Activated T-cell treated with anti-CD3 and anti-CD28 coated beads, Interleukin-2, amount 50 U/mL, for 4 hours (primary cell): ENCODE measurements at regions not wholly inside any gene's neighbourhood (a gene's known extent, or its start where the extent isn't known, plus 50 kb on each side); places are given as distances from the start of the nearest gene placed in this dataset.
"Not testable (repeated sequence)": the region's sequence is repeated elsewhere in the genome, so short reads cannot be mapped to it uniquely, and the experiment has no call there.

Experiments used
- ATAC-seq, 2 donors: fragments of 200-7000 bp; cut with Tn5 transposase; one replicate each; pipeline ENCODE4 v1.10.0; 2021
- DNase-seq: peaks from one replicate; pipeline ENCODE4 v3.0.0-alpha.2; 2020
- H3K27me3 Mint-ChIP-seq: one replicate; pipeline ENCODE4 v1.8.0; 2021; ENCODE audit warnings: low read depth, mixed read lengths
- H3K36me3 Mint-ChIP-seq: one replicate; pipeline ENCODE4 v1.8.0; 2022; ENCODE audit warnings: mixed read lengths; ENCODE audit not compliant: insufficient read depth
- H3K4me1 Mint-ChIP-seq: one replicate; pipeline ENCODE4 v1.8.0; 2021; ENCODE audit warnings: low read depth, mixed read lengths
- H3K4me3 Mint-ChIP-seq: one replicate; pipeline ENCODE4 v1.8.0; 2021; ENCODE audit warnings: mild to moderate bottlenecking, moderate library complexity, mixed read lengths
- H3K9me3 Mint-ChIP-seq: one replicate; pipeline ENCODE4 v1.8.0; 2021; ENCODE audit warnings: mixed read lengths

GRCh38 chr5:13227513-13227912 lies 717.0 kb downstream of the DNAH5 start:
- Mint-ChIP-seq H3K4me3 (no peak overlapping the region), H3K9me3 (peaks cover 11% of the 10 kb centered on the region)
- no peak for ATAC-seq

GRCh38 chr5:13218518-13218917 lies 726.0 kb downstream of the DNAH5 start:
- Mint-ChIP-seq H3K27me3 (no peaks in the 10 kb centered on the region), H3K36me3 (no peaks in the 10 kb centered on the region), H3K4me1 (no peaks in the 10 kb centered on the region), H3K4me3 (no peak overlapping the region), H3K9me3 (peaks cover 6% of the 10 kb centered on the region)
- ATAC-seq (no peak), DNase-seq (no peak)

More at GRCh38 chr5:13227513-13227912, 717.0 kb downstream of the DNAH5 start:
- no peaks in the 10 kb centered on the region for H3K36me3 Mint-ChIP-seq
- H3K4me1 Mint-ChIP-seq: no peaks in the 10 kb centered on the region
- no peaks in the 10 kb centered on the region for H3K27me3 Mint-ChIP-seq
- DNase-seq: no peak

- Mint-ChIP-seq H3K36me3 (no peaks in the 10 kb centered on the region), H3K4me3 (no peak overlapping the region), H3K9me3 (peaks cover 6% of the 10 kb centered on the region), H3K27me3 (no peaks in the 10 kb centered on the region), H3K4me1 (no peaks in the 10 kb centered on the region)
- no peak for ATAC-seq
- no peak for DNase-seq
Observed at GRCh38 chr5:13217636-13218035, 726.9 kb downstream of the DNAH5 start.

- Mint-ChIP-seq H3K27me3 (no peaks in the 10 kb centered on the region), H3K36me3 (no peaks in the 10 kb centered on the region), H3K9me3 (peaks cover 11% of the 10 kb centered on the region), H3K4me3 (no peak overlapping the region), H3K4me1 (no peaks in the 10 kb centered on the region)
- ATAC-seq (no peak), DNase-seq (no peak)
Observed at GRCh38 chr5:13215806-13216205, 728.7 kb downstream of the DNAH5 start.

GRCh38 chr5:13215370-13215769 lies 729.1 kb downstream of the DNAH5 start:
- Mint-ChIP-seq H3K27me3 (no peaks in the 10 kb centered on the region), H3K9me3 (peaks cover 11% of the 10 kb centered on the region), H3K36me3 (no peaks in the 10 kb centered on the region), H3K4me1 (no peaks in the 10 kb centered on the region), H3K4me3 (no peak overlapping the region)
- DNase-seq: no peak
- no peak for ATAC-seq

- H3K27me3 Mint-ChIP-seq: no peaks in the 10 kb centered on the region
- ATAC-seq (no peak), DNase-seq (no peak)
- H3K4me1 Mint-ChIP-seq: no peaks in the 10 kb centered on the region
- no peak overlapping the region for H3K4me3 Mint-ChIP-seq
- peaks cover 16% of the 10 kb centered on the region for H3K9me3 Mint-ChIP-seq
- H3K36me3 Mint-ChIP-seq: no peaks in the 10 kb centered on the region
Observed at GRCh38 chr5:13214182-13214581, 730.3 kb downstream of the DNAH5 start.

- Mint-ChIP-seq H3K9me3 (peaks cover 18% of the 10 kb centered on the region), H3K4me3 (no peak overlapping the region), H3K27me3 (no peaks in the 10 kb centered on the region), H3K4me1 (no peaks in the 10 kb centered on the region), H3K36me3 (no peaks in the 10 kb centered on the region)
- DNase-seq (no peak), ATAC-seq (no peak)
Observed at GRCh38 chr5:13212886-13213285, 731.6 kb downstream of the DNAH5 start.

- no peak overlapping the region for H3K4me3 Mint-ChIP-seq
- no peaks in the 10 kb centered on the region for H3K4me1 Mint-ChIP-seq
- ATAC-seq: no peak
- no peak for DNase-seq
- H3K27me3 Mint-ChIP-seq: no peaks in the 10 kb centered on the region
- H3K9me3 Mint-ChIP-seq: peaks cover 12% of the 10 kb centered on the region
- H3K36me3 Mint-ChIP-seq: no peaks in the 10 kb centered on the region
Observed at GRCh38 chr5:13211064-13211463, 733.4 kb downstream of the DNAH5 start.

- Mint-ChIP-seq H3K9me3 (peaks cover 10% of the 10 kb centered on the region), H3K36me3 (no peaks in the 10 kb centered on the region), H3K27me3 (no peaks in the 10 kb centered on the region), H3K4me1 (no peaks in the 10 kb centered on the region), H3K4me3 (no peak overlapping the region)
- ATAC-seq (no peak), DNase-seq (no peak)
Observed at GRCh38 chr5:13207112-13207511, 737.4 kb downstream of the DNAH5 start.

GRCh38 chr5:13201022-13201421 lies 743.5 kb downstream of the DNAH5 start:
- no peaks in the 10 kb centered on the region for H3K27me3 Mint-ChIP-seq
- no peak for DNase-seq
- no peaks in the 10 kb centered on the region for H3K36me3 Mint-ChIP-seq

GRCh38 chr5:13198226-13198625 lies 746.3 kb downstream of the DNAH5 start:
- H3K36me3 Mint-ChIP-seq, DNase-seq, H3K4me3 Mint-ChIP-seq, ATAC-seq, H3K4me1 Mint-ChIP-seq, H3K27me3 Mint-ChIP-seq: not testable (repeated sequence)
- H3K9me3 Mint-ChIP-seq: peaks cover 23% of the 10 kb centered on the region

More at GRCh38 chr5:13201022-13201421, 743.5 kb downstream of the DNAH5 start:
- H3K4me1 Mint-ChIP-seq: no peaks in the 10 kb centered on the region
- H3K4me3 Mint-ChIP-seq: no peak overlapping the region
- H3K9me3 Mint-ChIP-seq: peaks cover 18% of the 10 kb centered on the region
- no peak for ATAC-seq

GRCh38 chr5:13189532-13189931 lies 755.0 kb downstream of the DNAH5 start:
- Mint-ChIP-seq H3K9me3 (peaks cover 17% of the 10 kb centered on the region), H3K36me3 (no peaks in the 10 kb centered on the region), H3K4me3 (no peak overlapping the region), H3K27me3 (no peaks in the 10 kb centered on the region), H3K4me1 (no peaks in the 10 kb centered on the region)
- no peak for ATAC-seq
- no peak for DNase-seq

- Mint-ChIP-seq H3K9me3 (peaks cover 17% of the 10 kb centered on the region), H3K27me3 (no peaks in the 10 kb centered on the region), H3K4me1 (no peaks in the 10 kb centered on the region), H3K36me3 (no peaks in the 10 kb centered on the region), H3K4me3 (no peak overlapping the region)
- ATAC-seq (no peak), DNase-seq (no peak)
Observed at GRCh38 chr5:13188371-13188770, 756.1 kb downstream of the DNAH5 start.

- Mint-ChIP-seq H3K36me3 (no peaks in the 10 kb centered on the region), H3K27me3 (no peaks in the 10 kb centered on the region), H3K9me3 (peaks cover 24% of the 10 kb centered on the region), H3K4me3 (no peak overlapping the region), H3K4me1 (no peaks in the 10 kb centered on the region)
- ATAC-seq (no peak), DNase-seq (no peak)
Observed at GRCh38 chr5:13187186-13187585, 757.3 kb downstream of the DNAH5 start.

GRCh38 chr5:13186177-13186576 lies 758.3 kb downstream of the DNAH5 start:
- Mint-ChIP-seq H3K4me1 (no peaks in the 10 kb centered on the region), H3K36me3 (no peaks in the 10 kb centered on the region), H3K9me3 (peaks cover 26% of the 10 kb centered on the region), H3K27me3 (no peaks in the 10 kb centered on the region), H3K4me3 (no peak overlapping the region)
- DNase-seq: no peak
- ATAC-seq: no peak
